SIG-M5 treated with dmso at 0.1 percent for 504 hours (cell line): ENCODE measurements at regions not wholly inside any gene's neighbourhood (a gene's known extent, or its start where the extent isn't known, plus 50 kb on each side); places are given as distances from the start of the nearest gene placed in this dataset.

ENCODE experiments used
- DNase-seq: peaks from one replicate; lab custom pipeline; 2025; ENCODE audit not compliant: unreplicated experiment; lab: John Stamatoyannopoulos, UW

DNA sequence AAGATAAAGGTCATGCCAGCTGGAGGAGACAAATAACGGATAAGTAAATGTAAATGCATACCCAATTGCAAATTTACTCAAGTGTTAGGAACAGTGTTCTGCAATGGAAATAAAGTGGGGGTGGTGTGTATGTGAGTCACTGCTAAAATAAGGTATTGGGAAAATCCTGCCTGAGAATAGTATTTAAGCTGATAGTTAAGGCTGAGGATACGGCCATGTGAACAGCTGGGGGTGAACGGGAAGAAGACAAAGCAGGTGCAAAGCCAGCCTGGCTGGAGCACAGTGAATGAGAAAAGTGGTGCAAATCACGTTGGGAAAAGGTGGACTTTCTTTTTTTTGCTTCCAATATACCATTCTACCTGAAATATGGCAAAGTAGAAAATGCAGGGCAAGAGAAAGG, 242.4 kb upstream of the SLC10A2 start:
- DNase-seq, result no peak

DNA sequence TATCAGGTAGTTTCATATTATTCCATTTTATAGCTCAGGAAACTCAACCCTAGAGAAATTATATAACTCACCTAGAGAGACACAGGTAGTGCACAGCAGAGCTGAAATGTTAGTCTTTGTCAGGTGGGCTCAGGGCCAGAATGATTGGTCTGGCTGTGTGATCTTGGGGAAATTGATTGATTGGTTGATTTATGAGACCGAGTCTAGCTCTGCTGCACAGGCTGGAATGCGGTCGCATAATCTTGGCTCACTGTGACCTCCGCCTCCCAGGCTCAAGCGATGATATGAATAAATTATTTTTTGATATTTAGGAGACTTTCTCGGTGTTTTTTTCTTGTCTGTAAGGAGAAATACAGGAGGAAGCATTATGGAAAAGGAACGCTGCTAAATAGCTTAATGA, 239.9 kb upstream of the SLC10A2 start:
- DNase-seq, result no peak

DNA sequence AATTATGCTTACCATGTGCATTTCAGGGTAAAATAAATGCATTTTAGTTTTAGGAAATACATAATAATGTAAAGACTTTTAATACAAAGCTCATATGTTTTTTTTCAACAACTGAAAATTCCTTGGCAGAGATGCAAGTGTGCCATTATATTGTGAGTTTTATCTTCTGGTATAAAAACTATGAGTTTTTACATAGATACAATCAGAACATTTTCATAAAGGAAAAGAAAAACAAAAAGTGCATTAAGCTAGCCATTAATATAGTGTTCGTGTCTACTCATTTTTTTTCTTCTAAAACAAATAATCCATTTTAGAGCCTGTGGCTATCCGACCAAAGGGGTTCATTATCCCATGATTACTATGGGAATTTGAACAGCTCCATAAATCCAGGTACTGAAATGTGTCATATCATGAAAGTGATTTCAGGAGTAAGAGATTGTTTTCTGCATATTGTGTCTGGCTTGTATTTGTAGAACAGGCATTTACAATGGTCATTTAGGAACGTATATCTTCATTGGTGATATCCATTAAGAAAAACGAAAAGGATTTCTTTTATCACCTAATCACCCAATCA, 236.9 kb upstream of the SLC10A2 start:
- DNase-seq, result no peak

DNA sequence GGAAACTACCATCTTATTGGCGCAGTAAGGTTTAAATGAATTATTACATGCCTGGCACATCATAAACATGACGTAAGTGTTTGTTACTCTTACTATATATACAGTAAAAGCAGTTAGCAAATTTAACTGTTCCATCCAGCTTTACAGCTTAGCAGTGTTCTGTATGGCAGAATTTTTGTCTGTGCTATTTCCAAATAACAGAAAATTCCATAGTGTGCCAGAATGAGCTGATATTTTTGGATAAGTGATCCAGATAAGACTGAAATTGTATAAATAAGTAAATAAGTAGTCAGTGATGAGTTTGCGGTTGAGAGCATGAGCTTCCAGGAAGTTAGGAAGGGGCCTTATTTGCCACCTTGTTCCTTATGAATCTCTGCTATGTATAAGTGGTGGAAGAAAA, 236.5 kb upstream of the SLC10A2 start:
- DNase-seq, result no peak

DNA sequence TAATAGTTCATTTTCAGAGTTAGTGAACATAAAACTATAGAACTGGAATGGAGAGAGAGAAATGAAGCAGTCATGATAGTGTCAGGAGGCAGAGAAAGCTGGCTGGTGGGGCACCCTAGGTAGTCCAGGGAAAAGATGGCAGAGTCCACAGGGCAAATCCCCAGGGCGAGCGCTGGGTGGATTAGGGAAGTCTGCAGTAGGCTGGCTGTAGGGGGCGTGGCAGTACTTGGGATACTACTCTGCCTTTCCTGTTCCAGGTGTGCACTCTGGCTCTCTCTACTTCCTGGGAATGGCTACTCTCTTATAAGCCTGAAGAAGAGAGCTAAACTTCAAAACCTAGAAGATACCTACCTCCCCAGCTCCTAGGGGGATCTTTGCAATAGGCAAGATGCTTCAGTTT, 232.9 kb upstream of the SLC10A2 start:
- no peak for DNase-seq

GRCh38 chr13:103297083-103297482, 230.9 kb upstream of the SLC10A2 start:
- no peak for DNase-seq

DNA sequence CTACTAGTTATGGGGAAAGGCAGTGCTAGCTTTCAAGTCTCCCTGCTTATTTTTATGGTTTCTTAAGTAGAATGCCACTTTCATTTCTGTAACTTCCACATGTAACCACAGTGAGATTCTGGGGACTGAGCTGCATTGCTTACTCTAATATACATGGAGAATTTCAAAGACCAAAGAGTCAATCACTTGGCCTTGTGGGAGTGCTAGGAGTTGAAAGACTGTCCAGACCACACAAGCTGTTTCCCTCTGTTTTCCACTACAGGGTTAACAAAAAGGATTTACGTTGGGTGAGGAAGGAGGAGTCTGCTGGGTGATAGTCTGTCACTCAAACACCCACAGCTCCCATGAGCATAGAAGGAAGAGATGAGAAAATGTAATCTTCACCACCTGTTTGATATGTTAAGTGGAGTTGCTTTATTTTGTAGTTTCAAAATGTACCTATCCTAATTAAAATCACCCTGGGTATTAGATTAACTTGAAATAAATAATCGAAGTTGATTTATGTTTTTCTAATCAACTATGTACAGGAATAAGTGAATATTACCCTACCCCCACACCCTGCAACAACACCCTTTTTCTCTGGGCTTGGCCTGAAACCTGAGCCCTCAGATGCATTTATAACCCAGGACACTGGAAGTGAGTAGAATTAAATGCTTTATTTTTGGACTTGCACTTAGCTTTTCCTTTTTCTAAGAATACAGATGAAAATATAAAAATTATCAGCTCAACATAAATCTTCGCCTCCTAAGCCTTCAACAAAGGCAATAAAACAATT, 225.8 kb upstream of the SLC10A2 start:
- no peak for DNase-seq

DNA sequence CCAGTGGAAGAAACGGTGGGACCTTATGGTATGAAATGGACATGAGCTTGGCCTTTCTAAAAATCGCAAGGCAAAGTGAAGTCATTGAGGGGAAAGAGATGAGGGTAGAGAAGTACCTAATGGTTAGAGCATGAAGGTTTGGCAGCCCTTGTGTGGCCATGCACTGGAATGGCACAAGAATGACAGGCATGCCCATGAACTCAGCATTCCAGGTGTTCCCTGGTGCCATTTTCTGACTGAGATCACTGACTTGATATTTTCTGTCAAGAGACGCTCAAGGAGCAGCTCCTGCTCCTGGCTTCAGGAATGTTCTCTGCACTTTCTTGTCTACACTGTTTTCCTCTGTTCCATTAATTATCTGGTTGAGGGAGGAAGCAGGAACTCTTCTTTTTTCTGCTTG, 225.0 kb upstream of the SLC10A2 start:
- no peak for DNase-seq

- DNase-seq, result no peak
Observed at GRCh38 chr13:103289681-103290080, 223.5 kb upstream of the SLC10A2 start.

GRCh38 chr13:103288114-103288513, 221.9 kb upstream of the SLC10A2 start:
- no peak for DNase-seq

DNA sequence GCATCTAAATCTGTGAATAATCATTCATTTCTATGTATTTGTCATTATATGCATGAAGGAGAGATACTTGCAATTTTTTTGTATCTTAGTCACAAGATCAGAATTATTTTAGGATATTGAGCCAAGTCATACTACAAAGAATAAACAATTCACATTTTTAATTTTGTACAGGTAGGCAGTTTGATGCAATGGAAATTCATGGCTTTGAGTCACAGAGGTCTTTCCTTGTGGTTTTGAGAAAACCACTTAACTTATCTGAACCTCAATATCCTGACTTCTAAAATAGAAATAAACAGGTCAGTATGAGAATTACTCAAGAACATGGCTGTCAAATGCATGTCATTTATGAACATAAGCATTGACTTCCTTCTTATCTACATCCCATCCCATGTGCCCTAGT, 221.4 kb upstream of the SLC10A2 start:
- DNase-seq, result no peak

DNA sequence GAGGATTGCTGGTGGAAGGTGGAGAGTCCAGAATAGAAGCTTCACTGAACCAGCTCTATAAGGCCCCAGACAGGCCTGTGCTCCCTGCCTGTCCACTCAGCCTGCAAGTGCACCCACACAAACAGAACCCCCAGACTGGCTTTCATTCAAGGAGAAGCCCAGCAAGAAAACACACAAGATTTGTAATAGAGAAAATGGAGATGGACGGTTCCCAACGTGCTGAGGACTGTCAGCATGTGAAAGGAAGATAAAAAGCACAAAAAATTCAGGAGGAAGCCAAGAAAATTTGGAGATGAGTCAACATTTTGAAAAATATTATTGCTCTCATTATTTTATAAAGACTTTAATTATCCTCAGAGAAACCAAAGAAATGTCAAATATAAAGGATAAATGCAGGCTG, 218.2 kb upstream of the SLC10A2 start:
- no peak for DNase-seq

GRCh38 chr13:103283451-103283820, 217.2 kb upstream of the SLC10A2 start:
- no peak for DNase-seq

DNA sequence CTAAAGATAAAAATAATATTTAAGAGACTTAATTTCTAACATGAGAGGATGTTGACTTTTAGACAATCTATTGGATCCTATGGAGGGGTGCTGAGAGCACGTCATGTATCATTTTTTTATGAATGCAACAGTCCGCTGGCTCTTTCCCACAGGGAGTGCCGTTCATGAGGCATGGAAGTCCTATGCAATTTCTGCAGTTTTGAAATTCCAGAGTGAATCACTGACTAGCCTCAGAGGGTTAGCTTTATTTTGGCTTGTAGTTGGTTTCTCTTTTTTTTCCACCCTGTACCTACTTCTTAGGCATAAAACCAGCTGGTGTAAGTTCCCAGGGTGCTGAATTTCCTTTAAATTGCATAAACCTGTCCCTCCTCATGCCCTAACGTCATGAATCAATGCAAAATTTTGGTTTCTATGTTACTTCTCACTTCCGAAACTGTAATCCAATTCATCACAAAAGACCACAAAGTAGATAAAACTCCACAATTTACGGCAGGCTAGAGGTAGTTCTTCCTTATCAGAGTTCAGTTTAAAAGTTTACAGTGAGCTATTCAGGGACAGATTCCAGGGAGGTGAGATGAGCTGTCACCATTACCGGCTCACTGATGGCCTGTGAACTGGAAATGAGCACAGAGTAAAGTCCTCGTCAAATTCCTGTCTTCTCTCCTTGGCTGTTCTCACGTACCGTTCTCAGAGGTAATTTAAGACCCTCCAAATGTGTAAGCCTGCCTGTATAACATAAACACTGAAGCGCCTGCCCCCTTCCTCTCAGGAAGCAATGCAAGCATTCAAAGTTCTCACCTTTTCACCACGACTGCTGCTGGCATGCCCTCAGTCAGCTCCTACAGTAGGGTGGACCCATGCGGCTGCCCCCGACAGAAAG, 216.6 kb upstream of the SLC10A2 start:
- no peak for DNase-seq

- DNase-seq, result no peak
Observed at GRCh38 chr13:103277959-103278694, 211.9 kb upstream of the SLC10A2 start.

DNA sequence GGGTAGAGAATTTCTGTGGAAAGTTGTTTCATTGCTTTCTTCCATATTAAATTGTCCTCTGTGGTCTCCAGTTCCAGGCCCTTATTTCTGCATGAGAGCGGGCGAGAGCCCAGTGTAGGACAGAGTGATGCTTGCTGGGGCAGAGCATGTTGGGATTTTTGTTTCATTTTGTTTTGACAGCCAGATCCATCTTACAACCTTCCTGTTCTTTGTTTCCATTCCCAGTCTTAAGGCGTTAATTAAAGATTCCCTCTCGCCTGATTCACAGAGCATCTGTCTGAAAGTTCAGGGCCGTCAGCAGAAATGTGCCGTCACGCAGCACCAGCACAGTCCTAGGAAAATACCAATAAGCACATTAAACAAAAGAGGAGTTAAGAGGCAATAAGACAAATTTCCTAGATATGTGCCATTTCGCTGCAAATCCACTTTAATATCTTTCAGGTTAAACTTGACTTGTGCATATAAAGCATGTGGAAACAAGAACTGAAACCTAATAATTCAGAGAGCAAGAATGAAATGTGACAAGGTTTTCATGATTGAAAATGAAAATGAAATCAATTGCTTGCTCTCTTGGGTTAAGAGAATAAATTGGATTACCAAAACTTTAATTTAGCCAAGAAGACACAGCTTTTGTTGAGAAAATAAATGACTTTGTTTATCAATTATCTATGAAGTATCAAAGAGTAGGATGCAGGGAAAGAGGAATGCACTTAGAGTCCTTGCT, 210.7 kb upstream of the SLC10A2 start:
- DNase-seq, result no peak

DNA sequence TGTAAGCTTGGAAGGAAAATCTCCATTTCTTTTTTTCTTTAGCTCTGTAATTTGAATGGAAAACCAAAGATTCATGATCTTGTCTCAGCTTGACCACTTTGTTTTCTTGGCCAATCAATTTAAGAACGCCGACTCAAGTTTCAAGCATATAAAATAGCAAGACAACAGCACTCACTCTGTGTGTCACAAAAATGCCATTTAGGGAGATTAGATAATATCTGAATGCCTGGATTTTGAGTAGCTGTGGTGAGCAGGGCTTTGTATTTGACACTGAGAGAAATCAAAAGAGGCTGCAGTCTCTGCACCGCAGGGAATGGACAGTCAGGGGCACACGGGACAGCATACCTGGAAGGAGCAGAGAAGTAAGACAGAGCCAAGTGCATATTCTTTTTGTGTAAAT, 209.5 kb upstream of the SLC10A2 start:
- no peak for DNase-seq

GRCh38 chr13:103275081-103275480, 208.9 kb upstream of the SLC10A2 start:
- no peak for DNase-seq

GRCh38 chr13:103273825-103274224, 207.6 kb upstream of the SLC10A2 start:
- no peak for DNase-seq

GRCh38 chr13:103272770-103273169, 206.6 kb upstream of the SLC10A2 start:
- DNase-seq, result no peak

DNA sequence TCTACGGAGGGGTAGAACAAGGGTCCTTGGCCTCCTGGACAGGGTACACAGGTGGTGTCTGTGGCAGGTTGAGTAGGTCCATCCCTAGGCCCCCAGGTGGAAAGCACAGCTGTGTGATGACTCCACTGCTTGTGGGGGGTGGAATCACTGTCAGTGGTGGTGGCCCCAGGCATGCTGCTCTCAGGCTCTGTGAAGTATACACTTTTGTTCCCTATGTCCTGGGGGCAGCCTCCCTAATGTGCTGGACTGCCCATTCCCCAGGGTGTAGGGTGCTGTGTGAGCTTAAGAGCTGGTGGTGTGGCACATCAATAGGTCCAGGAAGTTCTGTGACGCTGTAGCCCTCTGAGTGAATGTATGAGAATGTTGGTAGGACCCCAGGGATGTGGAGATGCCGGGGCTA, 197.2 kb upstream of the SLC10A2 start:
- no peak for DNase-seq
